Spleen (tissue), 7 donors: ENCODE measurements at regions not wholly inside any gene's neighbourhood (a gene's known extent, or its start where the extent isn't known, plus 50 kb on each side); places are given as distances from the start of the nearest gene placed in this dataset.

Source experiments
- CTCF ChIP-seq, 11 experiments: fragments of 200-600 bp in 7 of 11; fragments of 450-650 bp in 4 of 11; sonication (generic) in 4 of 11; IDR thresholded peaks in 8 of 11; conservative IDR thresholded peaks in 3 of 11; 1 replicate in 7 of 11; 2 replicates in 4 of 11; pipeline versions ENCODE4 v1.4.0 to v1.8.0; 2016 to 2021; ENCODE audit warnings: antibody characterized with exemption in 11 of 11, inconsistent platforms in 4 of 11, mild to moderate bottlenecking in 1 of 11
- POLR2A ChIP-seq, 3 donors: fragments of 450-650 bp; IDR thresholded peaks; one replicate each; pipeline ENCODE4 v1.5.1; 2017; ENCODE audit warnings: antibody characterized with exemption in 3 of 3, mild to moderate bottlenecking in 1 of 3
- donor health status: DM: no; HTN: no; CAD: no; lungs with moderate emphysema.
- donor health status: DM: no; HTN: no; CAD: no.
- donor health status: DM: no; HTN: no; CAD: no.

GRCh38 chr9:108722396-108722795 lies 133.4 kb downstream of the ACTL7B start:
- TF ChIP-seq POLR2A (IDR thresholded peaks at IDR 0.05) (no peak), CTCF (IDR thresholded peaks at IDR 0.05 in 8 of 11, conservative IDR thresholded peaks at IDR 0.05 in 3 of 11) (no peak)
